Esophagus squamous epithelium (tissue), 5 donors: ENCODE measurements at regions not wholly inside any gene's neighbourhood (a gene's known extent, or its start where the extent isn't known, plus 50 kb on each side); places are given as distances from the start of the nearest gene placed in this dataset.
A peak's percentile ranks its signal among the peaks of the same experiment; 100 is the strongest.

Experiments
- DNase-seq: peaks from one replicate; lab custom pipeline; 2025; lab: John Stamatoyannopoulos, UW
- H3K27ac ChIP-seq, 4 donors: fragments of 200-600 bp; sonication (generic); one replicate each; pipeline ENCODE4 v1.5.1; 2016 to 2019; ENCODE audit warnings: mild to moderate bottlenecking in 1 of 4
- H3K27me3 ChIP-seq, 4 donors: fragments of 200-600 bp; sonication (generic); 1 replicate in 3 of 4; 2 replicates in 1 of 4; pipeline versions ENCODE4 v1.5.1 to v1.6.0; 2017 to 2021; ENCODE audit warnings: antibody characterized with exemption in 1 of 4
- H3K36me3 ChIP-seq, 3 donors: fragments of 200-600 bp; sonication (generic); one replicate each; pipeline ENCODE4 v1.5.1; 2016 to 2019
- H3K4me1 ChIP-seq, 3 donors: fragments of 200-600 bp; sonication (generic); one replicate each; pipeline ENCODE4 v1.5.1; 2017 to 2019
- H3K4me3 ChIP-seq, 4 donors: fragments of 200-600 bp; sonication (generic); 1 replicate in 3 of 4; 2 replicates in 1 of 4; pipeline ENCODE4 v1.5.1; 2016 to 2019; ENCODE audit warnings: mild to moderate bottlenecking in 2 of 4, moderate library complexity in 1 of 4
- H3K9me3 ChIP-seq, 3 donors: fragments of 200-600 bp; sonication (generic); one replicate each; pipeline ENCODE4 v1.5.1; 2016 to 2019
- POLR2A ChIP-seq, 4 donors: fragments of 450-650 bp; IDR thresholded peaks; one replicate each; pipeline ENCODE4 v1.6.1; 2017; ENCODE audit warnings: antibody characterized with exemption in 4 of 4, mild to moderate bottlenecking in 4 of 4, moderate library complexity in 3 of 4
- WGBS, 2 donors: methylation state at CpG; one replicate each; pipeline ENCODE4 v1.1.5; 2018; 5-methylcytosine and 5-hydroxymethylcytosine counted together
- intact Hi-C: fragments of 100-400 bp; cut with DNase I; formaldehyde crosslinking; loops from one replicate; pipeline ENCODE4 v1.15.0; 2022
- TF ChIP-seq, protein P1 (sequence below), 6 experiments: fragments of 450-650 bp in 4 of 6; fragments of 200-600 bp in 2 of 6; sonication (generic) in 2 of 6; IDR thresholded peaks; one replicate each; pipeline ENCODE4 v1.5.1; 2016 to 2019; ENCODE audit warnings: antibody characterized with exemption in 6 of 6, mild to moderate bottlenecking in 4 of 6, moderate library complexity in 4 of 6
- donor health status: DM: yes; HTN: yes; CAD: no.

DNA sequence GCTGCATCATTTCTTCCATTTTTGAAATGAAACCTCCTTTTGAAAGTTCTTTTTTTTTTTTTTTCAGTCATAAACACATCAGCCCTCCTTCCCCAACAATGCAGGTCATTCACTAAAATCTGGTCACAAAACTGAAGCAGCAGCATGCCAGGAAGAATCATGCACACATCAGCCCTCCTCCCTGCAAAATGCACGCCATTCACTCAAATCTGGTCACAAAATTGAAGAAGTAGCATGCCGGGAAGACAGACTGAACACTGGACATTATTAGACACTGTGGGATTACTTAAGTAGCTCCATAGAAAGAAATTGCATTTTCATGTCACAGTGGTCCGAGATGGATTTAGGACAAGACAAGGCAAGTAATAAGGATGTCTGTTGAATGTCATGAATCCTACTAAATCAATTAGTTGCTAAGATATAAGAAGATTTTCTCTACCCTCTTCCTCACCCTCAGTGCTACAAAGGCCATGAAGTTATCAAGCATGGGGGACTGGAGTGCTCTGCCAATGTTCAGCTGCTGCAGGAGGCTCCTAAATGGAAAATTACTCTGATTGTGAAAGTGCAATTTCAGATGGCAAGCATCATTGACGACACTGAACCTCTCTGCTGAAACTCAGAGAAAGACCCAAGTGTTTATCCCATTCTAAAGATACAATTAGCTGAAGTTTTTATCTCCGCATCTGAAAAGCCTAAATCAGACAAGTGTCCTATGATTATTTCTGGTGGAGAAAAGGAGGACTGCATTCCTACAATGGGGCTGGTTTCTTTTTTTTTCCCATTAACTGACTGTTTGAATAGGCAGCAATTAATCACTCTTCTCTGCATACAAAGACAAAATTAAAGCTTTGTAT lies 913.2 kb downstream of the DIAPH3 start:
- no peaks in the 10 kb centered on the region for H3K4me1 ChIP-seq
- H3K27me3 ChIP-seq: no peaks in the 10 kb centered on the region
- DNase-seq: no peak
- H3K36me3 ChIP-seq: no peaks in the 10 kb centered on the region
- no peak overlapping the region for H3K4me3 ChIP-seq
- no peak overlapping the region for H3K27ac ChIP-seq
- intact Hi-C loops: no loop called here
- TF ChIP-seq, protein P1, sequence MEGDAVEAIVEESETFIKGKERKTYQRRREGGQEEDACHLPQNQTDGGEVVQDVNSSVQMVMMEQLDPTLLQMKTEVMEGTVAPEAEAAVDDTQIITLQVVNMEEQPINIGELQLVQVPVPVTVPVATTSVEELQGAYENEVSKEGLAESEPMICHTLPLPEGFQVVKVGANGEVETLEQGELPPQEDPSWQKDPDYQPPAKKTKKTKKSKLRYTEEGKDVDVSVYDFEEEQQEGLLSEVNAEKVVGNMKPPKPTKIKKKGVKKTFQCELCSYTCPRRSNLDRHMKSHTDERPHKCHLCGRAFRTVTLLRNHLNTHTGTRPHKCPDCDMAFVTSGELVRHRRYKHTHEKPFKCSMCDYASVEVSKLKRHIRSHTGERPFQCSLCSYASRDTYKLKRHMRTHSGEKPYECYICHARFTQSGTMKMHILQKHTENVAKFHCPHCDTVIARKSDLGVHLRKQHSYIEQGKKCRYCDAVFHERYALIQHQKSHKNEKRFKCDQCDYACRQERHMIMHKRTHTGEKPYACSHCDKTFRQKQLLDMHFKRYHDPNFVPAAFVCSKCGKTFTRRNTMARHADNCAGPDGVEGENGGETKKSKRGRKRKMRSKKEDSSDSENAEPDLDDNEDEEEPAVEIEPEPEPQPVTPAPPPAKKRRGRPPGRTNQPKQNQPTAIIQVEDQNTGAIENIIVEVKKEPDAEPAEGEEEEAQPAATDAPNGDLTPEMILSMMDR (IDR thresholded peaks at IDR 0.05): no peak
- TF ChIP-seq POLR2A (IDR thresholded peaks at IDR 0.05): no peak
- no peaks in the 10 kb centered on the region for H3K9me3 ChIP-seq
- WGBS, 2 donors: 67 to 68% methylated on average over 5 of the region's 5 CpGs

DNA sequence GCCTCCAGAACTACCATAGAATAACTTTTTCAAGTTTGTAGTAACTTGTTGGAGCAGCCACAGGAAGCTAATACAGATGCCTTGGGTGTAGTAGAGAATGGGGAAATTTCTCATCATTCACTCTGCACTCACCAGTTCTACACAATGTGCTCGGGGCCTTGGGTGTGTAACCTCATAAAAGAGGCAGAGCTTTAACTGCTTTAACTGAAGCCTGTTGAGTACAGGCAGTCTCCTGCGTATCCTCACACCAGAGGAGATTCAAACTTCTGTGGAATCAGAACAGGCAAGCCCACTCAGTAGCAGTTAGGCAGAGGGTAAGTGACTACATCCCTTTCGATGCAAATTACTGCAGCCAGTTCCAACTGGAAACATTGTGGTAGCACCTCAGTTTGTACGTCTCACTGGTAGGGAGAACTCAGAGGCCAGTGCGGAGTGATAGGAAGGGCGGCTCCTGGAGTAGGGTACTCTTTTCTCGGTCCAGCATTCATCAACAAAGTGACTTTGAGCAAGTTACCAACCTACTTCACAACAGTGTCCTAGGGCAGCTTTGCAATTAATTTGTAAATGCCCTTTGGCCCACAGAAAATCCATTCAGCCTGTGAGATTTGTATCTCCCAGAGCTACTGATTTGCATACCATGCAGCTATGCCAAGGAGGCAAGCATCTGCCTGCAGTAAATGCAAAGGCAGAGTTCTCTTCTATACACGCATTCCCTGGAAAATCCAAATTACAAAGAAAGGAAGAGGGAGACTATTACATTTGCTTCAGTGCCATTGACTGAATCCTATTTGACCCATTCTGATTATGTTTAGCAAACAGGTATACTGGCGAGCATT lies 904.3 kb downstream of the DIAPH3 start:
- no peaks in the 10 kb centered on the region for H3K36me3 ChIP-seq
- TF ChIP-seq, protein P1 (IDR thresholded peaks at IDR 0.05): no peak
- no peak for TF ChIP-seq POLR2A (IDR thresholded peaks at IDR 0.05)
- no peak overlapping the region for H3K27ac ChIP-seq
- no peaks in the 10 kb centered on the region for H3K27me3 ChIP-seq
- DNase-seq: no peak
- no peaks in the 10 kb centered on the region for H3K9me3 ChIP-seq
- no peak overlapping the region for H3K4me3 ChIP-seq
- intact Hi-C loops: no loop called here
- H3K4me1 ChIP-seq: no peaks in the 10 kb centered on the region
- 62 to 69% methylated on average over 6 to 7 of the region's 9 CpGs for WGBS, 2 donors

DNA sequence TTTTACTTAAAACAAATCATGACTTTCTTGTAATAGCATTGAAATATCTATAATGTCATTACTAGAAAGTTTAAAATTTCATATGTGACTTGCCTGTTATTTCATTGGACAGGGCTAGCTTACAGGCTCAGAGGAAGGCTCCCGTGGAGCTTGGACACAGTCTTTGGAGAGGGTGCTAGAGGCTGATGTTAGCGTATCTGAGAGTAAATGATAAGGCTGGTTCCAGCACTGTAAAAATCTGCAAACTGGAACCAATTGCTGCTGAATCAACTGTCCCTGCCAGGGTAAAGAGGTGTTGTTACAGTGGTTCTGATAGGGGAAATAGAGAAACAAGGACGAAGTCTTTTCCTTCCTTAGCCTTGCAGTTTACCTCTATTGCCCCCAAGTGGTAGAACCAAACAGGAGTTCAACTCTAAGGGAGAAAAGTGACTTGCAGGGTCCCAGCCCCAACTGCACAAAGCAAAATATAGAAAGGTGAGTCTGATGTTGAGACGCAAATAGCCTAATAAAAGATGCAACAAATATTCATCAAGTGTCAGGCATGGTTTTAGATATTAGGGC lies 901.7 kb downstream of the DIAPH3 start:
- intact Hi-C loops: no loop called here
- 76% methylated on average over 4 of the region's 4 CpGs for WGBS, 2 donors
- no peaks in the 10 kb centered on the region for H3K36me3 ChIP-seq
- TF ChIP-seq POLR2A (IDR thresholded peaks at IDR 0.05): no peak
- TF ChIP-seq, protein P1 (IDR thresholded peaks at IDR 0.05): peak in 1 of 6 experiments; percentile 7
- no peak overlapping the region for H3K4me3 ChIP-seq
- no peak for DNase-seq
- no peaks in the 10 kb centered on the region for H3K4me1 ChIP-seq
- no peak overlapping the region for H3K27ac ChIP-seq
- no peaks in the 10 kb centered on the region for H3K27me3 ChIP-seq
- no peaks in the 10 kb centered on the region for H3K9me3 ChIP-seq

- TF ChIP-seq POLR2A (IDR thresholded peaks at IDR 0.05): no peak
- TF ChIP-seq, protein P1 (IDR thresholded peaks at IDR 0.05): no peak
- DNase-seq: no peak
- Histone ChIP-seq H3K27ac (no peak overlapping the region), H3K9me3 (no peaks in the 10 kb centered on the region), H3K4me3 (no peak overlapping the region), H3K4me1 (no peaks in the 10 kb centered on the region), H3K27me3 (no peaks in the 10 kb centered on the region), H3K36me3 (no peaks in the 10 kb centered on the region)
- intact Hi-C loops: no loop called here
Observed at GRCh38 chr13:59263531-59263930, 900.2 kb downstream of the DIAPH3 start.
